SU-DHL-6 (cell line): ENCODE measurements at regions not wholly inside any gene's neighbourhood (a gene's known extent, or its start where the extent isn't known, plus 50 kb on each side); places are given as distances from the start of the nearest gene placed in this dataset.

Source experiments
- H2AFZ ChIP-seq: fragments of 200-600 bp; sonication (generic); 2 replicates; pipeline ENCODE4 v1.6.1; 2014; ENCODE audit warnings: low read depth, mild to moderate bottlenecking, moderate library complexity, mixed read lengths, antibody characterized with exemption, low read length; ENCODE audit not compliant: severe bottlenecking
- H3F3A ChIP-seq: fragments of 200-600 bp; shearing (Covaris generic); 2 replicates; pipeline ENCODE4 v1.6.0; 2016; ENCODE audit warnings: antibody characterized with exemption, mild to moderate bottlenecking; ENCODE audit not compliant: insufficient read depth
- H3K27ac ChIP-seq: fragments of 200-600 bp; sonication (generic); 2 replicates; pipeline ENCODE4 v1.5.1; 2016; ENCODE audit warnings: low read depth, mild to moderate bottlenecking, low read length, moderate library complexity, mixed read lengths
- H3K27me3 ChIP-seq: fragments of 200-600 bp; sonication (generic), shearing (Covaris generic); 2 replicates; pipeline ENCODE4 v1.6.0; 2014; ENCODE audit warnings: mild to moderate bottlenecking, low read length
- H3K36me3 ChIP-seq: fragments of 200-600 bp; sonication (generic); 2 replicates; pipeline ENCODE4 v1.6.1; 2014; ENCODE audit warnings: mild to moderate bottlenecking, low read length, mixed read lengths
- H3K4me2 ChIP-seq: fragments of 300-600, 200-600 bp; shearing (Covaris generic), sonication (generic); 2 replicates; pipeline ENCODE4 v1.6.0; 2014; ENCODE audit warnings: low read length, low read depth, mild to moderate bottlenecking; ENCODE audit not compliant: poor library complexity, severe bottlenecking
- H3K4me3 ChIP-seq: fragments of 200-600 bp; sonication (generic); 2 replicates; pipeline ENCODE4 v1.5.1; 2014; ENCODE audit warnings: antibody characterized with exemption, low read length, mild to moderate bottlenecking, mixed read lengths; ENCODE audit not compliant: insufficient read depth, poor library complexity, severe bottlenecking
- H3K79me2 ChIP-seq: fragments of 200-600 bp; sonication (generic); 2 replicates; pipeline ENCODE4 v1.6.1; 2014; ENCODE audit warnings: mild to moderate bottlenecking, low read length, moderate library complexity; ENCODE audit not compliant: insufficient read depth
- H3K9ac ChIP-seq: fragments of 200-600 bp; sonication (generic); 2 replicates; pipeline ENCODE4 v1.7.0; 2014; ENCODE audit warnings: mild to moderate bottlenecking, low read length
- H3K9me2 ChIP-seq: fragments of 200-600 bp; sonication (generic); replicated peaks from 2 replicates; pipeline ENCODE4 v1.6.1; 2014; ENCODE audit warnings: low read length; ENCODE audit not compliant: insufficient read depth
- H3K9me3 ChIP-seq: fragments of 200-600 bp; sonication (generic); 2 replicates; pipeline ENCODE4 v1.6.1; 2014; ENCODE audit warnings: low read length, mixed read lengths; ENCODE audit not compliant: insufficient read depth
- H4K20me1 ChIP-seq: fragments of 200-600 bp; sonication (generic); 2 replicates; pipeline ENCODE4 v1.6.1; 2014; ENCODE audit warnings: low read depth, mild to moderate bottlenecking, antibody characterized with exemption, low read length, moderate library complexity, mixed read lengths
- EZH2phosphoT487 ChIP-seq: fragments of 200-600 bp; sonication (generic), shearing (Covaris generic); conservative IDR thresholded peaks from 2 replicates; pipeline ENCODE4 v1.6.1; 2018; ENCODE audit warnings: mild to moderate bottlenecking, antibody characterized with exemption, low read length, moderate library complexity, mixed read lengths
- TF ChIP-seq, protein P1 (sequence below): fragments of 200-600 bp; sonication (generic); IDR thresholded peaks from one replicate; pipeline ENCODE4 v1.5.1; 2017; ENCODE audit warnings: antibody characterized with exemption, mild to moderate bottlenecking, low read length, moderate library complexity; ENCODE audit not compliant: insufficient read depth, poor library complexity, severe bottlenecking

DNA sequence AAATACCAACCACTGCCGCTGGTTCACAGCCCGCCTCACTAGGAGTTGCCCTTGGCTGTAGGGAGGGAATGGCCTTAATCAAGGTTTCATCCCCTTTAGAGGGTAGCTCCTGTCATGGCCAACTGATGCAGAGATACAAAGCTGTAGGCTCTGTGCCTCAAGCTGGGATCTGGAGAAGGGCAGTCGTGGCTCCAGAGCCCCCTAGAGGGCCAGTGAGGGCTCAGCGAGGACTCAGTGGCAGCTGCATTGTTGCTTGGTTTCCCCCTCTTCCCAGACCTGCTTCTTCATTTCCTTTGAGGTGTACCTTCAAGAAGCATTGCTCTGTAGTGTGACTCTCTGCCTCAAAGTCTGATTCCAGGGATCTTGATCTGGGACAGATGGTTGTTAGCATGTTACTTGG is 302.1 kb downstream of the LPIN1 start:
- no peaks in the 10 kb centered on the region for H3K9me2 ChIP-seq
- no peaks in the 10 kb centered on the region for H3K79me2 ChIP-seq
- no peak overlapping the region for H3K4me3 ChIP-seq
- H3F3A ChIP-seq, result peaks cover 83% of the 10 kb centered on the region
- peak overlapping the region; percentile 99 for H3K27ac ChIP-seq
- H3K9ac ChIP-seq, result peak overlapping the region; percentile 76
- no peak overlapping the region for H2AFZ ChIP-seq
- TF ChIP-seq, protein P1, sequence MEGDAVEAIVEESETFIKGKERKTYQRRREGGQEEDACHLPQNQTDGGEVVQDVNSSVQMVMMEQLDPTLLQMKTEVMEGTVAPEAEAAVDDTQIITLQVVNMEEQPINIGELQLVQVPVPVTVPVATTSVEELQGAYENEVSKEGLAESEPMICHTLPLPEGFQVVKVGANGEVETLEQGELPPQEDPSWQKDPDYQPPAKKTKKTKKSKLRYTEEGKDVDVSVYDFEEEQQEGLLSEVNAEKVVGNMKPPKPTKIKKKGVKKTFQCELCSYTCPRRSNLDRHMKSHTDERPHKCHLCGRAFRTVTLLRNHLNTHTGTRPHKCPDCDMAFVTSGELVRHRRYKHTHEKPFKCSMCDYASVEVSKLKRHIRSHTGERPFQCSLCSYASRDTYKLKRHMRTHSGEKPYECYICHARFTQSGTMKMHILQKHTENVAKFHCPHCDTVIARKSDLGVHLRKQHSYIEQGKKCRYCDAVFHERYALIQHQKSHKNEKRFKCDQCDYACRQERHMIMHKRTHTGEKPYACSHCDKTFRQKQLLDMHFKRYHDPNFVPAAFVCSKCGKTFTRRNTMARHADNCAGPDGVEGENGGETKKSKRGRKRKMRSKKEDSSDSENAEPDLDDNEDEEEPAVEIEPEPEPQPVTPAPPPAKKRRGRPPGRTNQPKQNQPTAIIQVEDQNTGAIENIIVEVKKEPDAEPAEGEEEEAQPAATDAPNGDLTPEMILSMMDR, result peak; percentile 52
- no peak for TF ChIP-seq EZH2phosphoT487
- no peaks in the 10 kb centered on the region for H3K9me3 ChIP-seq
- no peaks in the 10 kb centered on the region for H3K27me3 ChIP-seq
- H3K36me3 ChIP-seq, result no peaks in the 10 kb centered on the region
- H3K4me2 ChIP-seq, result peak overlapping the region; percentile 94
- no peaks in the 10 kb centered on the region for H4K20me1 ChIP-seq

- H4K20me1 ChIP-seq, result no peaks in the 10 kb centered on the region
- no peak overlapping the region for H2AFZ ChIP-seq
- H3K79me2 ChIP-seq, result no peaks in the 10 kb centered on the region
- no peaks in the 10 kb centered on the region for H3K9me2 ChIP-seq
- H3K27me3 ChIP-seq, result no peaks in the 10 kb centered on the region
- H3K9ac ChIP-seq, result peak overlapping the region; percentile 76
- TF ChIP-seq, protein P1, result peak; percentile 33
- TF ChIP-seq EZH2phosphoT487, result no peak
- peak overlapping the region; percentile 94 for H3K4me2 ChIP-seq
- no peaks in the 10 kb centered on the region for H3K36me3 ChIP-seq
- peak overlapping the region; percentile 99 for H3K27ac ChIP-seq
- H3K4me3 ChIP-seq, result no peak overlapping the region
- peaks cover 68% of the 10 kb centered on the region for H3F3A ChIP-seq
- no peaks in the 10 kb centered on the region for H3K9me3 ChIP-seq
Observed at GRCh38 chr2:12050396-12050795, 304.0 kb downstream of the LPIN1 start.

- Histone ChIP-seq H3F3A (peaks cover 59% of the 10 kb centered on the region), H2AFZ (no peak overlapping the region), H3K27ac (peak overlapping the region; percentile 99), H3K9me2 (no peaks in the 10 kb centered on the region), H3K36me3 (no peaks in the 10 kb centered on the region), H3K9me3 (no peaks in the 10 kb centered on the region), H3K9ac (peak overlapping the region; percentile 19), H3K4me3 (no peak overlapping the region), H3K79me2 (no peaks in the 10 kb centered on the region), H3K4me2 (peak overlapping the region; percentile 94), H4K20me1 (no peaks in the 10 kb centered on the region), H3K27me3 (no peaks in the 10 kb centered on the region)
- TF ChIP-seq, protein P1, result no peak
- no peak for TF ChIP-seq EZH2phosphoT487
Observed at GRCh38 chr2:12051831-12052230, 305.4 kb downstream of the LPIN1 start.

GRCh38 chr2:12052796-12053195 is 306.4 kb downstream of the LPIN1 start:
- Histone ChIP-seq H3K9me3 (no peaks in the 10 kb centered on the region), H3F3A (peaks cover 59% of the 10 kb centered on the region), H3K4me2 (no peak overlapping the region), H3K9me2 (no peaks in the 10 kb centered on the region), H3K9ac (no peak overlapping the region), H3K4me3 (no peak overlapping the region), H3K36me3 (no peaks in the 10 kb centered on the region), H3K27me3 (no peaks in the 10 kb centered on the region), H2AFZ (no peak overlapping the region), H3K27ac (peak overlapping the region; percentile 20), H3K79me2 (no peaks in the 10 kb centered on the region), H4K20me1 (no peaks in the 10 kb centered on the region)
- TF ChIP-seq, protein P1, result no peak
- TF ChIP-seq EZH2phosphoT487, result no peak
